Fibroblast of lung (primary cell): ENCODE measurements at regions not wholly inside any gene's neighbourhood (a gene's known extent, or its start where the extent isn't known, plus 50 kb on each side); places are given as distances from the start of the nearest gene placed in this dataset.

Experiments used
- CTCF ChIP-seq, 2 donors: IDR thresholded peaks in 1 of 2; conservative IDR thresholded peaks in 1 of 2; 1 replicate in 1 of 2; 2 replicates in 1 of 2; pipeline ENCODE4 v1.5.1; 2011 to 2012; ENCODE audit warnings: low read length in 2 of 2, control low read depth in 1 of 2, inconsistent platforms in 1 of 2, low read depth in 1 of 2, mild to moderate bottlenecking in 1 of 2
- EZH2 ChIP-seq: IDR thresholded peaks from 2 replicates; pipeline ENCODE4 v1.5.1; 2012; ENCODE audit warnings: low read length, control low read depth, mild to moderate bottlenecking; ENCODE audit errors: missing control alignments

- TF ChIP-seq CTCF (conservative IDR thresholded peaks at IDR 0.05 in 1 of 2, IDR thresholded peaks at IDR 0.05 in 1 of 2; ENCODE audit: low read depth in 1 of 2, low read length in 2 of 2) (no peak), EZH2 (no peak)
These were observed 65.7 kb upstream of the RGMA start for GRCh38 chr15:93154666-93155065.
